GM12873 (cell line): ENCODE measurements at regions not wholly inside any gene's neighbourhood (a gene's known extent, or its start where the extent isn't known, plus 50 kb on each side); places are given as distances from the start of the nearest gene placed in this dataset.

Experiments
- TF ChIP-seq, protein P1 (sequence below): IDR thresholded peaks from 2 replicates; pipeline ENCODE4 v1.5.1; 2012; ENCODE audit warnings: low read depth, mild to moderate bottlenecking, moderate library complexity, low read length, control low read depth; ENCODE audit not compliant: insufficient read depth; ENCODE audit errors: missing control alignments

DNA sequence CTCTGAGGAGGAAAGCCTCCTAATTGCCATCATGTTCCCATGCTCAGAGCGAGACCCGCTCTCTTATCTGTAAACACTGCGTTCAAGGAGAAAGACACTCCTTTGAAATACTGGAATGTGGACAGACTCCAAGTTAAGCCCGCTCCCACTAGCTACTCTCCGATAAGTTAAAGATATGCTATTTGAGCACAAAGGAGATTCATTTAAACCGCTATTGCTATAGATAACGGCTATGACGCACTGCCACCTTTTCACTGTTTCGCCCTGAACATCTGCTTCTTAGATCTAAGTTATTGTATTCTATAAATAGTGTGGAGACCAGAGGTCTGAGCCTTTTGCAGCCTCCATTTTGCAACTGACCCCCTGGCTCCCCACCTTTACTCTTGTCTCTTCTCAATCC is 82.3 kb downstream of the GPX5 start:
- TF ChIP-seq, protein P1, sequence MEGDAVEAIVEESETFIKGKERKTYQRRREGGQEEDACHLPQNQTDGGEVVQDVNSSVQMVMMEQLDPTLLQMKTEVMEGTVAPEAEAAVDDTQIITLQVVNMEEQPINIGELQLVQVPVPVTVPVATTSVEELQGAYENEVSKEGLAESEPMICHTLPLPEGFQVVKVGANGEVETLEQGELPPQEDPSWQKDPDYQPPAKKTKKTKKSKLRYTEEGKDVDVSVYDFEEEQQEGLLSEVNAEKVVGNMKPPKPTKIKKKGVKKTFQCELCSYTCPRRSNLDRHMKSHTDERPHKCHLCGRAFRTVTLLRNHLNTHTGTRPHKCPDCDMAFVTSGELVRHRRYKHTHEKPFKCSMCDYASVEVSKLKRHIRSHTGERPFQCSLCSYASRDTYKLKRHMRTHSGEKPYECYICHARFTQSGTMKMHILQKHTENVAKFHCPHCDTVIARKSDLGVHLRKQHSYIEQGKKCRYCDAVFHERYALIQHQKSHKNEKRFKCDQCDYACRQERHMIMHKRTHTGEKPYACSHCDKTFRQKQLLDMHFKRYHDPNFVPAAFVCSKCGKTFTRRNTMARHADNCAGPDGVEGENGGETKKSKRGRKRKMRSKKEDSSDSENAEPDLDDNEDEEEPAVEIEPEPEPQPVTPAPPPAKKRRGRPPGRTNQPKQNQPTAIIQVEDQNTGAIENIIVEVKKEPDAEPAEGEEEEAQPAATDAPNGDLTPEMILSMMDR, result no peak

DNA sequence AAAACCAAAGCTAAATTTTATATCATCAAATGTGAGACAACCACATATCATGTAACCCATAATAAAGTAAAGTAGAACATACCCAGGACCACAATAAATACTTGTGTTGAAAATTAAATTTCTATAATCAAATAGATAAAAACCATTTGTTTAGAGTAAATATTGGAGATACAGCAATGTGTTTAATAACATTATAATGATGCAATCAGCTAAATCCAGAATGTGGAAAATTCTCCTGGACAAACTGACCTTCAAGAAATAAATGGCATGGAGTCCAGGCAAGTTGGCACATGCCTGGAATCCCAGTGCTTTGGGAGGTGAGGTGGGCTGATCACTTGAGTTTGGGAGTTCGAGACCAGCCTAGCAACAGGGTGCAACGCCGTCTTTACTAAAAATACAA is 84.0 kb downstream of the GPX5 start:
- TF ChIP-seq, protein P1, result no peak

DNA sequence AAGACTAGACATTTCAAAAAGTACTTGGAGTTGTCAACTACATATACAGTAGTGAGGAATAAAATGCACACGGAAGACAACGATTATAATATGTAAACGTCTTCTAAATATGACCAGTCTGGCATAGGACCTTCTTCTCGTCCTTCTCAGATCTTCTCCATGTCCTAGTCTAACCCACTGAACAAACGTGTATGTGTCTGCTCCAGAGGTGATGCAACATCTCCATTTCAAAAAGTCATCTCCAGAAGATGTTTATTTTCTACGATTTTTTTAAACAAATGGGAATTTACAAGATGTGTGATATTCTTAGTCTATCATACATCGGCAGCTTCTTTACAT is 89.9 kb downstream of the GPX5 start:
- TF ChIP-seq, protein P1, result no peak

DNA sequence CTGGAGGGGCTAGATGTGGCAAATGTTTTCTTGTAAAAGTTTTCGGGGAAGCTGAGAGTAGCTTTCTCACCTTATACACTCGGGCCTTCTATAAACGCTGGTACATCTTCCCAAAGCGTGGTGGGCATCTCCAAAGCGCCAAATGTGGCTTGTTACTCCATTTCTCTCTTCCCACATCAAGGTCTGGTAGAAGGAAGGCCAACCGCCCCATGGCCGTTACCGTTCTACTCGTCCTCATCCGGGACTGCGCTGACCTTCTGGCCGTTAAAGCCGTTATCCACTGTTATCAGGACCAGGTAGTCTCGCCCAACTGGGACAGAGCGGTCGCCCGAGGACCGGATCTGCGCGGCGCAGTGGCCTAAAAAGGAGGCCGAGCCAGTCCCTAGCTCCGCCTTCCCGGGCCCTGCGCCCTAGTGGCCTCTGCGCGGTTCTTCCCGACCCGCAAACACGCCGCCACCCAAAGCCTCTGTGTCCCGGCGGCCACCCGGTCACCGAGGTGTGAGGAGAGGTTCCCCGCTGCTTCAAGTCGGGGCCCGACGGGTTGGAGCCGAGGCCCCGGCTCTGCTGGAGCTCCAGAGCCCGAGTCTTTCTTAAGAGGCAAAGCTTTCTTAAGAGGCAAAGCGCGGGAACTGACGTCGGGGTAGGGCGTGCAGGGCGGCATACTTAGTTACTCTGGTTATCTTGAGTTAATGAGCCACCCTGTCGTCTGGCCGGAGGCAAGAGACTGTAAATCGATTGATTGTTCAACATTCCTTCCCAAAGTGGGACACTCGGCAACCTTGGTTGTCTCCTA is 90.5 kb downstream of the GPX5 start:
- TF ChIP-seq, protein P1, result no peak

DNA sequence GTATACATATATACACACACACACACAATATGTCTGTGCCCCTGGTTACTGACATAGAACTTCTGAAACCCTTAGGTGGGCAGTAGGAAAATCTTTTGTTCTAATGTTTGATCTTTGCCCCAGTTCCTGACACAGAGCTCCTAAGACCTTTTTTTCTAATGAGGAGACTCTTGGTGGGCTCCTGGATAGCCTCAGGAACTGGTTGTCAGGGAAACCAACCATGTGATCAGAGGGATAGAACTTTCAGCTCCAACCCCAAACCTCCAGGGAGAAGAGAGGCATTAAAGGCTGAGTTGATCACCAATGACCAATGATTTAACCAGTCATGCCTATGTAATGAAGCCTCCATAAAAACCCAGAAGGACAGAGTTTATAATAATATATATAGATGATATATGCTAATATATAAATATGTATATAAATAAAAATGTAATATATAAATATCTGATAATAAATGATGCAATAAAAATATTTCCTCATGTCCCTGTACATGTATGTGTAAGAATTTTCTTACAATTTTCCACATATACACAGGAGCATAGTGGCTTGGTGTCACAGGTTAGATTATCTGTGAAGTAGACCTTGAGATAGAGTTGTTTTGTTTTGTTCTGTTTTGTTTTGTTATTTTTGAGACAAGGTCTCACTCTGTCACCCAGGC is 93.3 kb downstream of the GPX5 start:
- TF ChIP-seq, protein P1, result no peak

DNA sequence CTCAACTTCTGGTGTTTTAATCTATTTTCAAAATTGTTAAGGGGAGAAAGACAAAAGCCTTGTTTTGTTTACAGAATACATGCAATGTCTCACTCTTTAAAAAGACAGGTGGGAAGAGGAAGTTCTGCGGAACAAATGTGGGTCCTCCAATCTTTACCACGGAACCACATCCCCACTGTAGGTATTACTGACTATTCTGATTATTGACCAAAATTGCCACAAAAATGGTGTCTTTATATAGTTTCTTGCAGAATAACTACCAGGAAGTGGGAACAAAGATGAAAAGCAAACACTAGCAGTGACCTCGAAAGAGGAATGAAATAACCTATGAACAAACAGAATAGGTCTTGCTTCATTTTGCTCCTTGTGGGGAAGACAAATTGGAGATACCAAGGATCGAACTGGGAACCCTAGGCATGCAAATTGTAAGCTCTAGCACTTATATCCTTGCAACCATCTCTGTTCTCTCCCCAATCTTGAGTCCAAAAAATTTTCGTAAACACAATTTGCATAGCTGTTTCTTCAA is 106.7 kb downstream of the GPX5 start:
- TF ChIP-seq, protein P1, result no peak

DNA sequence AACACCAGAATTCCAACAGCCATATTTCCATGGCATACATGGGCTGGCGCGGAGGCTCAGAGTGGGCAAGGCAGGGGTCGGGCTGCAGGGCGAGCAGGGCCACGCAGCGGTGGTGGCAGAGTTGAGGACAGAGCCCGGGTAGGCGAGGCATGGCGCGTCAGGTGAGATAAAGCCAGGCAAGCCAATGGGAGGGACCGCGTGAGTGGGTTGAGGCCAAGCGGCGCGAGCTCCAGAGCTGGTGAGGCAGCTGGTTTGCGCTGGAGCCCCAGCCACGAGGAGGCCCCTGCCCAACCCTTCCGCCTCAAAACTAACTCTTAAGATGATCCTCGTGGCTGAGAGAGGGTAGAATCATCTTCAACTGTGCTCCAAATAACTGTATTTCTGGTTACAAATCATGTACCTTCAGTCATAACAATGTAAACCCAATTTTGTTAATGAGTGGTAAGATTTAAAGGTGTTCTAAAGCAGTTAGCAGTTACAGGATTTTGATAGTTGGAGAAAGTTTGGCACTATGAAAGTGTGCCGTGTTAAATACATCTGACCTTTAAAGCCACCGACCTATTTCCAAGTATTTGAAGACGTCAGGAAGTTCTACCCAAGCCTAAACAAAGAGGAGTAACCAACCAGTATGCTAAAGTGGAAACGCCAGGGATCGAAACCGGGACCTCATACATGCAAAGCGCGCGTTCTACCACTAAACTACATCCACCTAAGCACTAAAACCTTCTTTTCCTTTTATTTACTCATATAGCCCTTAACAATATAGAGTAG is 107.9 kb downstream of the GPX5 start:
- TF ChIP-seq, protein P1, result no peak
